ENCODE measurements at regions not wholly inside any gene's neighbourhood (a gene's known extent, or its start where the extent isn't known, plus 50 kb on each side); places are given as distances from the start of the nearest gene placed in this dataset.

- H3K9me3 Mint-ChIP-seq: peaks cover 39% of the 10 kb centered on the region
- WGBS, 2 experiments (ENCODE audit: insufficient coverage in 1 of 2, insufficient read length in 1 of 2): 76 to 89% methylated on average over 1 to 2 of the region's 2 CpGs
These were observed 66.9 kb downstream of the ING1 start for GRCh38 chr13:110780422-110780821.

GRCh38 chr13:110782185-110782584, 68.7 kb downstream of the ING1 start:
- H3K9me3 ChIP-seq (ENCODE audit: control insufficient read depth, low read length): peaks cover 27% of the 10 kb centered on the region
- Mint-ChIP-seq H3K9me3 (peaks cover 42% of the 10 kb centered on the region), H3K36me3 (ENCODE audit: low read depth) (no peaks in the 10 kb centered on the region), H3K4me3 (no peak overlapping the region), H3K27ac (no peak overlapping the region), H3K27me3 (ENCODE audit: insufficient read depth) (peaks cover 7% of the 10 kb centered on the region), H3K4me1 (no peaks in the 10 kb centered on the region)
- H3K4me3 ChIP-seq (ENCODE audit: low read length): no peak overlapping the region
- no peak for TF ChIP-seq CTCF (conservative IDR thresholded peaks at IDR 0.05)
- DNase-seq: no peak
- no peak overlapping the region for H3K9ac ChIP-seq (ENCODE audit: extremely low read depth, low read length, poor library complexity, severe bottlenecking)
- H3K27me3 ChIP-seq (ENCODE audit: control insufficient read depth, insufficient read depth, low read length, poor library complexity, severe bottlenecking): no peaks in the 10 kb centered on the region
- no peaks in the 10 kb centered on the region for H3K36me3 ChIP-seq (ENCODE audit: control insufficient read depth, insufficient read depth, low read length)
- H3K27ac ChIP-seq (ENCODE audit: low read depth, low read length): no peak overlapping the region
- H3K4me1 ChIP-seq (ENCODE audit: control insufficient read depth, insufficient read depth, low read length): no peaks in the 10 kb centered on the region

More at GRCh38 chr13:110780422-110780821, 66.9 kb downstream of the ING1 start:
- Histone ChIP-seq H3K9me3 (ENCODE audit: control insufficient read depth, low read length) (peaks cover 27% of the 10 kb centered on the region), H3K9ac (ENCODE audit: extremely low read depth, low read length, poor library complexity, severe bottlenecking) (no peak overlapping the region), H3K27me3 (ENCODE audit: control insufficient read depth, insufficient read depth, low read length, poor library complexity, severe bottlenecking) (no peaks in the 10 kb centered on the region), H3K36me3 (ENCODE audit: control insufficient read depth, insufficient read depth, low read length) (no peaks in the 10 kb centered on the region), H3K4me3 (ENCODE audit: low read length) (no peak overlapping the region), H3K27ac (ENCODE audit: low read depth, low read length) (no peak overlapping the region), H3K4me1 (ENCODE audit: control insufficient read depth, insufficient read depth, low read length) (no peaks in the 10 kb centered on the region)
- no peak for DNase-seq
- Mint-ChIP-seq H3K27me3 (ENCODE audit: insufficient read depth) (peaks cover 2% of the 10 kb centered on the region), H3K4me3 (no peak overlapping the region), H3K36me3 (ENCODE audit: low read depth) (no peaks in the 10 kb centered on the region), H3K27ac (no peak overlapping the region), H3K4me1 (no peaks in the 10 kb centered on the region)
- TF ChIP-seq CTCF (conservative IDR thresholded peaks at IDR 0.05): no peak

- Histone ChIP-seq H3K27me3 (ENCODE audit: control insufficient read depth, insufficient read depth, low read length, poor library complexity, severe bottlenecking) (no peaks in the 10 kb centered on the region), H3K9me3 (ENCODE audit: control insufficient read depth, low read length) (peaks cover 27% of the 10 kb centered on the region), H3K27ac (ENCODE audit: low read depth, low read length) (no peak overlapping the region), H3K4me1 (ENCODE audit: control insufficient read depth, insufficient read depth, low read length) (no peaks in the 10 kb centered on the region), H3K9ac (ENCODE audit: extremely low read depth, low read length, poor library complexity, severe bottlenecking) (no peak overlapping the region), H3K36me3 (ENCODE audit: control insufficient read depth, insufficient read depth, low read length) (no peaks in the 10 kb centered on the region), H3K4me3 (ENCODE audit: low read length) (no peak overlapping the region)
- no peak for TF ChIP-seq CTCF (conservative IDR thresholded peaks at IDR 0.05)
- no peak overlapping the region for H3K27ac Mint-ChIP-seq
- H3K36me3 Mint-ChIP-seq (ENCODE audit: low read depth): no peaks in the 10 kb centered on the region
- H3K27me3 Mint-ChIP-seq (ENCODE audit: insufficient read depth): peaks cover 7% of the 10 kb centered on the region
- H3K9me3 Mint-ChIP-seq: peaks cover 44% of the 10 kb centered on the region
- DNase-seq: no peak
- H3K4me3 Mint-ChIP-seq: no peak overlapping the region
- no peaks in the 10 kb centered on the region for H3K4me1 Mint-ChIP-seq
- 90% methylated on average over 2 of the region's 2 CpGs; no CpG with 5 or more reads in 1 of the 2 experiments for WGBS, 2 experiments (ENCODE audit: insufficient coverage in 1 of 2, insufficient read length in 1 of 2)
These were observed 71.2 kb downstream of the ING1 start for GRCh38 chr13:110784704-110785103.

Data from endodermal cell (in vitro differentiated cells).